DMS53 treated with DMSO at 0.1 percent for 48 hours (cell line): ENCODE measurements at regions not wholly inside any gene's neighbourhood (a gene's known extent, or its start where the extent isn't known, plus 50 kb on each side); places are given as distances from the start of the nearest gene placed in this dataset.
"Not testable (repeated sequence)": the region's sequence is repeated elsewhere in the genome, so short reads cannot be mapped to it uniquely, and the experiment has no call there.

Source experiments
- DNase-seq: peaks from one replicate; lab custom pipeline; 2025; ENCODE audit not compliant: unreplicated experiment; lab: John Stamatoyannopoulos, UW

DNA sequence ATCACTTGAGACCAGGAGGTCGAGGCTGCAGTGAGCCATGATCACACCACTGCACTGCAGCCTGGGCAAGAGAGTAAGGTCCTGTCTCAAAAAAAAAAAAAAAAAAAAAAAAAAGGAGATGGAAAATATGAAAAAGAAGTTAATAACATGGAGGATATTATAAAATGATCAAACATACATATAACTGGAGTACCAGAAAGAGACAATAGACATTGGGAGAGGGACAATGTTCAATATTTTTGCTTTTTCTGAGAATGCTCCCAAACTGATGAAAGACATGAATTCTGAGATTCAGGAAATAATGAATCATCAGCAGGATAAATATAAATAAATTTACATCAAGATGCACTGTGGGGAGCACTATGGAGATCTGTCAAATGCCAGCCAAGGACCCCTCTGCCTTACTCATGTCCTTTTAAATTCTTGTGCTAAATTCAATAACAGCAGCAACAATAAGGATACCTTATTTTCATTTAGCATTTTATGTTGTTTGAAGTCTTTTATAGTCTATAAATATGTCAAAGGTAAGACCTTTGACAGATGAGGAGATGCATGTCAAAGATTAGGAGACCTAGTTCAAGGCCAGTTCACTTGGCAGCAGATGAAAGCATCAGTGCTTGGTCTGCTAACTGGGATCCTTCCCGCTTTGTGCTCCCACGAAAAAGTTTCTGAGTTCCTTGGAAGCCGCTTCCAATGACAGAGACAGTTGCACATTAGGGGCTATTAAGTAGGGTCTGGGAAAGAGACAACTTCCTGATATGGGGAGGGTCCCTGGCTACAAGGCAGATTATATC, 97.7 kb downstream of the TLR5 start:
- DNase-seq, result no peak

DNA sequence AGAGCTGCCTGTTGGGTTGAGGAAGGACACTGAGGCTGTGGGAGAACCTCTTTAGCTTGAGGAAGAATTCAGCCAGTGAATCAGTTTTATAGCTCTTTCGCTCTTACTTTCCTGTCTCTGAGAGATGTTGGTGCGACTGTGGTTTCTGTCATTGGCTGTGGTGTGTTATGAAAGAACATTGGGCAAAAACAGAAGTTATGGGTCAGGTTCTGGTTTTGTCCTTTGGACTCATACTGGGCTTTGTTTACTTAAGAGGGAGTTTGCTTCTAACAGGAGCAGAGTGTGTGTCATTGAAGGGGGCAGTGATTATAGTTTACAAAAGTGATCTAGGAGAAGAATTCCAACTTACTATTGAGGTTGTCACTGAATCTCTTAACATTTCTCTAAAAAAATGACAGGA, 97.0 kb downstream of the TLR5 start:
- DNase-seq, result no peak

DNA sequence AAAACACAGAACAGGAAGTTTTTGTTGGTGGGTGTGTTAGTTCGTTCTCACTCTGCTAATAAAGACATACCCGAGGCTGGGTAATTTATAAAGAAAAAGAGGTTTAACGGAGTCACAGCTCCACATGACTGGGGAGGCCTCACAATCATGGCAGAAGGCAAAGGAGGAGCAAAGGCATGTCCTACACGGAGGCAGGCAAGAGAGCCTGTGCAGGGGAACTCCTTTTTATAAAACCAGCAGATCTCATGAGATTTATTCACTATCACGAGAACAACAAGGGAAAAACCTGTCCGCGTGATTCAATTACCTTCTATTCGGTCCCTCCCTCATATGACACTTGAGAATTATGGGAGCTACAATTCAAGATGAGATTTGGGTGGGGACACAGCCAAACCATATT, 96.6 kb downstream of the TLR5 start:
- DNase-seq, result not testable (repeated sequence)

DNA sequence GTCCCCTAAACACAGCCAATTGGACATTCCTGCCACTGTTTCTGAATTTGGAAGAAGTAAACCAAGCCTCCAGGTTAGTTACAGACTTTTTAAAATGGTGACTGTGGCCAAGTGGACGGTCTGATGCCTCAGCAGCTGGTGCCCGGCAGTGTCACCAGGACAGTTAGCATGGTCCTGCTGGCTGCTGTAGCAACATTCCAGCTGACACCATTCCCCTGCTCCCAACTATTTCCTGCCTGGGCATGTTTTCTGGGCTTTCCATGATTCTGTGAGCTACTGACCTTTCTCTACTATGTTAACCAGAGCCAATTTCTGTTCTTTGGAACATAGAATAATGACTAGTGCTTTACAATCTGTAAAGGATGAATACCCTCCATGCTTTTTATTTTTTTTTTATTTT, 95.0 kb downstream of the TLR5 start:
- DNase-seq, result no peak

DNA sequence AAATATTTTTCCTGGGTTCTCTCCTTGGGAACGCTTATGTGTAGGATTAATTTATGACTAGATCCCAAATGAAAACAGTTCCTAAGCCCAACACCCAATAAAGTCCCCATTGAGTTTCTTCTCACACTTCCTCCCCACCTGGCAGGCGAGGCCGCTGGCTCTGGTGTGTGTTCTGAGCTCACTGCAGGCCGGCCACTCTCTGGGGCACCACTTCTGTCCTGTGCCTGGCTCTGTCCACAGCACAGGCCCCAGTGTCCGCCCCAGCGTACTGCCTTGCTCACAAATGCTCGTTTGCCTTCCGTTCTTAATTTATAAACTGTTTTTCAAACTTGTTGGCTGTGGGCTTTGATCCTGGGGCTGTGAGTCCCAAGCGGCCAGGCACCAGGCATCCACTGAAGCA, 90.6 kb downstream of the TLR5 start:
- DNase-seq, result no peak

DNA sequence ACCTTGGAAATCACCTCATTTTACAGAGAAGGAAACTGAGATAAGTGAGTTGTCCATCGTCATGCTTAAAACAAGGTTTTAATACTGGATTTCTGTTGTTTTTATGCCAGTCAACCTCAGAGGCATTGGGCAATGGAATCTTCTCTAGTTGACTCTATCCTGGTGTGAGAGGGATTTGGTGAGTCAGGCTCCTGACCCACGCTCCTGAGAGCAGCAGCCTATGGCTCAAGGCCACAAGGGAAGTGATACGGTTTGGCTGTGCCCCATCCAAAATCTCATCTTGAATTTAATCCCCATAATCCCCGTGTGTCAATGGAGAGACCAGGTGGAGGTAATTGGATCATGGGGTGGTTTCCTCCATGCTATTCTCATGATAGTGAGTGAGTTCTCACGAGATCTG, 90.1 kb downstream of the TLR5 start:
- DNase-seq, result no peak

DNA sequence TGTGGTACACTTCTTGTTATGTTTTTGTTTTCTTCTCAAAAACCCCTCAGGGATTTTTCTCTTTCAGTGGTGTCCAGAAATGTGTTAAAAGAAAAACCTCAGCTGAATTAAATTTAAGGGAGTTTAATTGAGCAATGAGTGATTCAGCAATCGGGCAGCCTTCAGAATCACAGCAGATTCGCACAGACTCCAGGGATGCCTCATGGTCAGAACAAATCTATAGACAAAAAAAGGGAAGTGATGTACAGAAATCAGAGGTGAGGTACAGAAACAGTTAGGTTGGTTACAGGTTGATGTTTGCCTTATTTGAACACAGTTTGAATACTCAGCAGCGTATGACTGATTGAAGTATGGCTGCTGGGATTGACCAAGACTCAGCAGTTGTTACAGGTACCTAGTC, 86.2 kb downstream of the TLR5 start:
- no peak for DNase-seq

DNA sequence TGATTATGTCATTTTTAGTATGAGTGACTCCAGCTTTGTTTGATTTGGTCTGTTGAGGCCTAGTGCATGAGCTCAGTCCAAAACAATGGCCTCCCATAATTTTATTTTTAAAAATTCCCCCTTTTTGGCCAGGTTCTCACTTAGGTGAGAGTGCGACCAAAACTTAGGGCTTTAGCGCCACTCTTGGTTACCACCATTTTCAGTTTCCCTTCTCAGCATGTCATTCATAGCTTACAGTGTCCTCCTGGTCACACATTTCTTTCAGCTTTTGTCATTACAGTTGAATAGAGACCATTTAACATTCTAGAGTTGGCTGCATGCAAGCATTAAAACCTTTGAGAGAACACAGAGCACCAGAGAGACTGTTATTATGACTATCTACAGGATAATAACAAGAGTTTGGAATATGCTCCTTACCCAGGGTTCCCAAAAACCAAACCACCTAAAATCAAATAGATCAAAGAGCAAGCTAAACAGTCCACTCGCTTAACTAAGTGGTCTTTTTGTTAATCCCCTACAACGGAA, 85.4 kb downstream of the TLR5 start:
- no peak for DNase-seq
